Vagina (tissue), 2 donors: ENCODE measurements at regions not wholly inside any gene's neighbourhood (a gene's known extent, or its start where the extent isn't known, plus 50 kb on each side); places are given as distances from the start of the nearest gene placed in this dataset.

ENCODE experiments used
- DNase-seq, 2 donors: peaks; one replicate each; pipeline ENCODE4 v3.0.0-alpha.2; 2017; ENCODE audit errors: extremely low spot score in 2 of 2
- H3K27ac ChIP-seq: fragments of 200-600 bp; sonication (generic); one replicate; pipeline ENCODE4 v1.5.1; 2019
- H3K27me3 ChIP-seq: fragments of 200-600 bp; sonication (generic); one replicate; pipeline ENCODE4 v1.5.1; 2019
- H3K36me3 ChIP-seq, 2 donors: fragments of 200-600 bp; sonication (generic); one replicate each; pipeline ENCODE4 v1.5.1; 2017 to 2019
- H3K4me1 ChIP-seq: fragments of 200-600 bp; sonication (generic); one replicate; pipeline ENCODE4 v1.5.1; 2019
- H3K4me3 ChIP-seq, 2 donors: fragments of 200-600 bp; sonication (generic); 1 replicate in 1 of 2; 2 replicates in 1 of 2; pipeline ENCODE4 v1.5.1; 2016 to 2019
- H3K9me3 ChIP-seq: fragments of 200-600 bp; sonication (generic); one replicate; pipeline ENCODE4 v1.5.1; 2019
- POLR2A ChIP-seq, 2 donors: fragments of 450-650 bp; IDR thresholded peaks; one replicate each; pipeline ENCODE4 v1.6.1; 2017; ENCODE audit warnings: antibody characterized with exemption in 2 of 2, mild to moderate bottlenecking in 2 of 2, moderate library complexity in 2 of 2
- POLR2AphosphoS5 ChIP-seq, 2 donors: sonication (generic); formaldehyde crosslinking; IDR thresholded peaks; one replicate each; pipeline ENCODE4 v1.9.0; 2017; ENCODE audit warnings: antibody characterized with exemption in 2 of 2, mild to moderate bottlenecking in 2 of 2, low read depth in 1 of 2; ENCODE audit not compliant: insufficient read depth in 1 of 2
- intact Hi-C: fragments of 100-400 bp; cut with DNase I; formaldehyde crosslinking; loops from one replicate; pipeline ENCODE4 v1.15.1; 2023
- TF ChIP-seq, protein P1 (sequence below), 3 experiments: fragments of 450-650 bp in 2 of 3; fragments of 200-600 bp in 1 of 3; sonication (generic) in 1 of 3; IDR thresholded peaks; one replicate each; pipeline ENCODE4 v1.5.1; 2017 to 2019; ENCODE audit warnings: antibody characterized with exemption in 3 of 3, mild to moderate bottlenecking in 2 of 3, moderate library complexity in 2 of 3

DNA sequence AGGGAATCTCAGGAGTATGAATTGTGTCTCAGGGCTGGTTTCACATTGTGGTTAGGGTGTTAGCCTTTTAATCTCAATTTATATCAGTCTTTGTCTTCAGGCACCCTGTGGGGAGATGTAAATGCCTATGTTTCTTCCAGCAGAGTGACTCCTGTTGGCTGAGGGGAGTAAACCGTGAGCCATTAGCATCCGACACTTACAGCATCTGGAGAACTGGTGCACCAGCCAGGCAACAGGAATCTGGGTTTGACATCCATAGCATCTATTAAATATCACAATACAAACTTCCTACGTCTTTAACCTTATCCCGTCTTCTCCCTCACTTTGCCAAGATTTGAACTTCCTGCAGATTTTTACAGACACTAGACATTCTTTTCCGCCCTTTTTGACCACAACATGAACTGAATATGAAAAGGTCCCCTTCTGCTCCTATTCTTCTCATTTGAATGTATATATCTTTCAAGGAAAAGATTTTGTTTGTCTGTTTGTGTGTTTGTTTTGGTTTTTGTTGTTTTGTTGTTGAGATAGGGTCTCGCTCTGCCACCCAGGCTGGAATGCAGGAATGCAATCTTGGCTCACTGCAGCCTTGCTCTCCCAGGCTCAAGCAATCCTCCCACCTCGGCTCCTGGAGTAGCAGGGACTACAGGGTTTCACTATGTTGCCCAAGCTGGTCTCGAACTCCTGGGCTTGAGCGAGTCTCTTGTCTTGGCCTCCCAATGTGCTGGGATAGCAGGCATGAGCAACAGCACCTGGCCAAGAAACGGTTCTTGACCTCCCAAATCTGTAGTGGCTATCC lies 626.2 kb downstream of the TLR4 start:
- intact Hi-C loops: no loop called here
- Histone ChIP-seq H3K27me3 (no peaks in the 10 kb centered on the region), H3K4me3 (no peak overlapping the region), H3K36me3 (no peaks in the 10 kb centered on the region), H3K4me1 (no peaks in the 10 kb centered on the region), H3K9me3 (no peaks in the 10 kb centered on the region), H3K27ac (no peak overlapping the region)
- no peak for TF ChIP-seq POLR2AphosphoS5 (IDR thresholded peaks at IDR 0.05; ENCODE audit: insufficient read depth in 1 of 2, low read depth in 1 of 2)
- TF ChIP-seq, protein P1, sequence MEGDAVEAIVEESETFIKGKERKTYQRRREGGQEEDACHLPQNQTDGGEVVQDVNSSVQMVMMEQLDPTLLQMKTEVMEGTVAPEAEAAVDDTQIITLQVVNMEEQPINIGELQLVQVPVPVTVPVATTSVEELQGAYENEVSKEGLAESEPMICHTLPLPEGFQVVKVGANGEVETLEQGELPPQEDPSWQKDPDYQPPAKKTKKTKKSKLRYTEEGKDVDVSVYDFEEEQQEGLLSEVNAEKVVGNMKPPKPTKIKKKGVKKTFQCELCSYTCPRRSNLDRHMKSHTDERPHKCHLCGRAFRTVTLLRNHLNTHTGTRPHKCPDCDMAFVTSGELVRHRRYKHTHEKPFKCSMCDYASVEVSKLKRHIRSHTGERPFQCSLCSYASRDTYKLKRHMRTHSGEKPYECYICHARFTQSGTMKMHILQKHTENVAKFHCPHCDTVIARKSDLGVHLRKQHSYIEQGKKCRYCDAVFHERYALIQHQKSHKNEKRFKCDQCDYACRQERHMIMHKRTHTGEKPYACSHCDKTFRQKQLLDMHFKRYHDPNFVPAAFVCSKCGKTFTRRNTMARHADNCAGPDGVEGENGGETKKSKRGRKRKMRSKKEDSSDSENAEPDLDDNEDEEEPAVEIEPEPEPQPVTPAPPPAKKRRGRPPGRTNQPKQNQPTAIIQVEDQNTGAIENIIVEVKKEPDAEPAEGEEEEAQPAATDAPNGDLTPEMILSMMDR (IDR thresholded peaks at IDR 0.05): no peak
- TF ChIP-seq POLR2A (IDR thresholded peaks at IDR 0.05): no peak
- no peak for DNase-seq

DNA sequence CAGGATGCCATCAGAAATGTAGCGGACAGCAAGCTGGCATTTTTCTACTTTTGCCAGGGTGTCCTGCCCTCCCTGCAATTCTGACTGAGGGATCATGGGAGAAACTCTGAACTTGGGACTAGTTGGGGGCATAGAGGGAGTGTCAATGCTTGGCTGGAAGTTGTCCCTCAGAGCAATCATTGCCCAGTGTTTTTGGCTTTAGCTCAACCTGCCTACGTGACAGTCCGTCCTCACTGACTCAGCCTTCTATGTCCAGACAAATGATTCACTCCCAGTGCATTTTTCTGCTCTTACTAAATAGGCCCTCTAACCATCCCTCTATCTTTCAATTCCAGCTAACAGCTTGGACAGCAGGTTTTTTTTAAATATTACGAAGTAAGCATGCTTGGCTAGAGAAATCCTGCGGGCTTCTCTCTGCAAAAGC lies 627.4 kb downstream of the TLR4 start:
- Histone ChIP-seq H3K27me3 (no peaks in the 10 kb centered on the region), H3K4me3 (no peak overlapping the region), H3K9me3 (no peaks in the 10 kb centered on the region), H3K36me3 (no peaks in the 10 kb centered on the region), H3K4me1 (no peaks in the 10 kb centered on the region), H3K27ac (no peak overlapping the region)
- intact Hi-C loops: no loop called here
- no peak for DNase-seq
- TF ChIP-seq POLR2AphosphoS5 (IDR thresholded peaks at IDR 0.05; ENCODE audit: insufficient read depth in 1 of 2, low read depth in 1 of 2): no peak
- TF ChIP-seq POLR2A (IDR thresholded peaks at IDR 0.05): no peak
- TF ChIP-seq, protein P1 (IDR thresholded peaks at IDR 0.05): no peak

DNA sequence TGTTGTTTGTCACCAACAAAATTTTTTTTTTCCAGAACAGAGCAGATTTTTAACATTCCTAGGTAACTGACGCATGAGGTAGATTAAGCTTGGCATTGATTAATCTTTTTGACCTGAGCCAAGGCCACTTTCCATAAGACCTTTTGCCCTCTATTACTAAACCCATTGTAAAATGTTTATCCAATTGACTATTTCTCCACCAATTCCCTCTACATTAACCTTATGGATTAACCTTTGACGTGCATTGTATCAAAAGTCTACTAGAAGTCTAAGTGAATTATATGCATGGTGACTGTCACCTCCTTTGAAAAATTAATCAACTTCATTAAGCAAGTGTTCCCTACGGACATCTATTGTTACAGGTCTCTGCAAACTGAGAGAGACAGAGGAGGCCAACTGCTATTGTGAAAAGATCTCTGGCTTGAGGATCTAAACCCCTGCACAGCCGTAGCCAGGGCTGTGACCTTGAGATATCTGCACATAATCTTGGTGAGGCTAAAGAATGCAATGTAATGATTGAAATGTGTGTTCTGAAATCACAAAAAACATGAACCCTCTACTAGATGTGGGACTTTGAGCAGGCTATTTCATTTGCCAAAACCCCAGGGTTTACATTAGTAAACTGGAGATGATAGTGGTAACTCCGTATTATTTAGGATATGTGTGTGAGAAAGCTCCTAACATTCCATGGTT lies 632.2 kb downstream of the TLR4 start:
- Histone ChIP-seq H3K27ac (no peak overlapping the region), H3K27me3 (no peaks in the 10 kb centered on the region), H3K9me3 (no peaks in the 10 kb centered on the region), H3K4me3 (no peak overlapping the region), H3K4me1 (no peaks in the 10 kb centered on the region), H3K36me3 (no peaks in the 10 kb centered on the region)
- no peak for DNase-seq
- intact Hi-C loops: no loop called here
- TF ChIP-seq POLR2A (IDR thresholded peaks at IDR 0.05) (no peak), POLR2AphosphoS5 (IDR thresholded peaks at IDR 0.05; ENCODE audit: insufficient read depth in 1 of 2, low read depth in 1 of 2) (no peak)
- TF ChIP-seq, protein P1 (IDR thresholded peaks at IDR 0.05): no peak

DNA sequence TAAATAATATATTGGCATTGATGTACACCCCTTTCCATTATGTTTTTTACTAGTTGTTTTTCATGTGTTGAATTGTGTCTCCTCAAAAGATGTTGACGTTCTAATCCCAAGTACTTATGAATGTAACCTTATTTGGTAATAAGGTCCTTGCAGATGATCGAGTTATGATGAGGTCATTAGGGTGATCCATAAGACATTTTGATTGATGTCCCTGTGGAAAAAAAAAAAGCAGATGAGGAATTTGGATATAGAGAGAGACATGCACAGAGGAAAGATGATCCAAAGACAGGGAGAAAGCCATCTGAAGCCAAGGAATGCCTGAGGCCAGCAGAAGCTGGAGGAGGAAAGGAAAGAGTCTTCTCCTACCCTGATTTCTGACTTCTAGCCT lies 632.7 kb downstream of the TLR4 start:
- Histone ChIP-seq H3K36me3 (no peaks in the 10 kb centered on the region), H3K27ac (no peak overlapping the region), H3K4me3 (no peak overlapping the region), H3K9me3 (no peaks in the 10 kb centered on the region), H3K27me3 (no peaks in the 10 kb centered on the region), H3K4me1 (no peaks in the 10 kb centered on the region)
- DNase-seq: no peak
- TF ChIP-seq POLR2A (IDR thresholded peaks at IDR 0.05) (no peak), POLR2AphosphoS5 (IDR thresholded peaks at IDR 0.05; ENCODE audit: insufficient read depth in 1 of 2, low read depth in 1 of 2) (no peak)
- TF ChIP-seq, protein P1 (IDR thresholded peaks at IDR 0.05): no peak
- intact Hi-C loops: no loop called here

DNA sequence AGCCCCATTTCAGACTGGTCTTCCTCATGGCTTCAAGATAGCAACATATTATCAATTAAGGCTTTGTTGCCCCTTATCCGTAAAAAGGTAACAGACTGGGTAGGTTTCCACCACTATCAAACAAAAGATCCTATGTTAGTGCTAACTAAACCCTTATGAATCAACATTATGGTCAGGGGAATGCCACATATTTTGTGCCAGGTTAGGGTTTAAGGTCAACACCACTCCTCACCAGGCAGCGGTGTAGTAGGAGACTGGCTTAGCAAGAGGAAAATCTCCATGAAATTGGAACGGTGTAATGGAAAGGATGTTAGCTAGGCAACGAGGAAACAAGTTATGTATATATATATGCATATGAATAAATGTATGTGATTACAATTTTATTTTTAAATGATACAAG lies 655.8 kb downstream of the TLR4 start:
- H3K9me3 ChIP-seq: no peaks in the 10 kb centered on the region
- DNase-seq: no peak
- no peaks in the 10 kb centered on the region for H3K36me3 ChIP-seq
- no peaks in the 10 kb centered on the region for H3K27me3 ChIP-seq
- intact Hi-C loops: no loop called here
- no peak overlapping the region for H3K4me3 ChIP-seq
- H3K4me1 ChIP-seq: no peaks in the 10 kb centered on the region
- TF ChIP-seq, protein P1 (IDR thresholded peaks at IDR 0.05): no peak
- TF ChIP-seq POLR2A (IDR thresholded peaks at IDR 0.05): no peak
- no peak for TF ChIP-seq POLR2AphosphoS5 (IDR thresholded peaks at IDR 0.05; ENCODE audit: insufficient read depth in 1 of 2, low read depth in 1 of 2)
- no peak overlapping the region for H3K27ac ChIP-seq
